Neural cell (in vitro differentiated cells): ENCODE measurements at regions not wholly inside any gene's neighbourhood (a gene's known extent, or its start where the extent isn't known, plus 50 kb on each side); places are given as distances from the start of the nearest gene placed in this dataset.

Experiments used
- H2AFZ ChIP-seq: fragments of 200-600, 300-800 bp; sonication (generic), shearing (Covaris generic); 2 replicates; pipeline ENCODE4 v1.6.0; 2014; ENCODE audit warnings: low read depth, mild to moderate bottlenecking, antibody characterized with exemption, low read length, moderate library complexity
- H3F3A ChIP-seq: fragments of 200-600 bp; shearing (Covaris generic); 2 replicates; pipeline ENCODE4 v1.6.1; 2016; ENCODE audit warnings: mild to moderate bottlenecking, moderate library complexity, mixed read lengths, antibody characterized with exemption, low read length; ENCODE audit not compliant: insufficient read depth, poor library complexity, severe bottlenecking
- H3K27ac ChIP-seq: fragments of 200-600, 300-800 bp; sonication (generic), shearing (Covaris generic); 2 replicates; pipeline ENCODE4 v1.5.1; 2014; ENCODE audit warnings: mild to moderate bottlenecking, low read length, moderate library complexity
- H3K27me3 ChIP-seq: fragments of 300-800, 200-600 bp; sonication (generic), shearing (Covaris generic); 2 replicates; pipeline ENCODE4 v1.6.0; 2014; ENCODE audit warnings: mild to moderate bottlenecking, low read depth, low read length, moderate library complexity; ENCODE audit not compliant: insufficient read depth
- H3K36me3 ChIP-seq: fragments of 300-800, 200-600 bp; sonication (generic), shearing (Covaris generic); 2 replicates; pipeline ENCODE4 v1.5.1; 2014; ENCODE audit warnings: mild to moderate bottlenecking, antibody characterized with exemption, low read length, moderate library complexity; ENCODE audit not compliant: insufficient read depth
- H3K4me2 ChIP-seq: fragments of 300-800, 200-600 bp; sonication (generic), shearing (Covaris generic); 2 replicates; pipeline ENCODE4 v1.6.0; 2014; ENCODE audit warnings: mild to moderate bottlenecking, low read length
- H3K4me3 ChIP-seq: fragments of 300-800, 200-600 bp; sonication (generic), shearing (Covaris generic); 2 replicates; pipeline ENCODE4 v1.5.1; 2014; ENCODE audit warnings: mild to moderate bottlenecking, low read length, moderate library complexity
- H3K79me2 ChIP-seq: fragments of 200-600 bp; shearing (Covaris generic); replicated peaks from 2 replicates; pipeline ENCODE4 v1.6.0; 2014; ENCODE audit warnings: mild to moderate bottlenecking, low read length, moderate library complexity; ENCODE audit not compliant: insufficient read depth
- H3K9ac ChIP-seq: fragments of 300-800, 200-600 bp; sonication (generic), shearing (Covaris generic); 2 replicates; pipeline ENCODE4 v1.6.1; 2016; ENCODE audit warnings: mild to moderate bottlenecking, low read length, mixed read lengths
- H3K9me2 ChIP-seq: fragments of 200-600 bp; shearing (Covaris generic); 2 replicates; pipeline ENCODE4 v1.6.1; 2016; ENCODE audit warnings: mild to moderate bottlenecking, low read length, mixed read lengths; ENCODE audit not compliant: insufficient read depth
- H3K9me3 ChIP-seq: fragments of 200-600, 300-800 bp; sonication (generic), shearing (Covaris generic); 2 replicates; pipeline ENCODE4 v1.6.1; 2016; ENCODE audit warnings: mild to moderate bottlenecking, mixed run types, low read length, moderate library complexity, mixed read lengths
- H4K20me1 ChIP-seq: fragments of 200-600 bp; shearing (Covaris generic); 2 replicates; pipeline ENCODE4 v1.6.1; 2016; ENCODE audit warnings: mild to moderate bottlenecking, mixed run types; ENCODE audit not compliant: insufficient read depth
- EP300 ChIP-seq: fragments of 450-650 bp; conservative IDR thresholded peaks from 2 replicates; pipeline ENCODE4 v1.6.1; 2014; ENCODE audit warnings: antibody characterized with exemption, mild to moderate bottlenecking, moderate library complexity; ENCODE audit not compliant: poor library complexity, severe bottlenecking
- EZH2 ChIP-seq: fragments of 200-600, 300-800 bp; shearing (Covaris generic), sonication (generic); IDR thresholded peaks from 2 replicates; pipeline ENCODE4 v1.6.1; 2014; ENCODE audit warnings: antibody characterized with exemption, low read length, borderline replicate concordance, mild to moderate bottlenecking; ENCODE audit not compliant: insufficient read depth, poor library complexity, severe bottlenecking
- MXI1 ChIP-seq: fragments of 450-650 bp; conservative IDR thresholded peaks from 2 replicates; pipeline ENCODE4 v1.6.1; 2014; ENCODE audit warnings: antibody characterized with exemption, mild to moderate bottlenecking; ENCODE audit not compliant: poor library complexity, severe bottlenecking
- POLR2AphosphoS5 ChIP-seq: IDR thresholded peaks from 2 replicates; pipeline ENCODE4 v1.6.1; 2012
- RAD21 ChIP-seq: fragments of 450-650 bp; conservative IDR thresholded peaks from 2 replicates; pipeline ENCODE4 v1.6.1; 2014; ENCODE audit warnings: antibody characterized with exemption, mild to moderate bottlenecking, moderate library complexity
- SMC3 ChIP-seq: fragments of 450-650 bp; conservative IDR thresholded peaks from 2 replicates; pipeline ENCODE4 v1.6.1; 2014; ENCODE audit warnings: antibody characterized with exemption, mild to moderate bottlenecking, moderate library complexity; ENCODE audit not compliant: poor library complexity
- TAF1 ChIP-seq: IDR thresholded peaks from 2 replicates; pipeline ENCODE4 v1.6.1; 2012; ENCODE audit warnings: low read depth
- TF ChIP-seq, protein P1 (sequence below): IDR thresholded peaks from 2 replicates; pipeline ENCODE4 v1.6.1; 2012; ENCODE audit warnings: borderline replicate concordance
- TF ChIP-seq, protein P2 (sequence below): fragments of 450-650 bp; IDR thresholded peaks from 2 replicates; pipeline ENCODE4 v1.5.1; 2014; ENCODE audit warnings: antibody characterized with exemption, mild to moderate bottlenecking, moderate library complexity; ENCODE audit not compliant: poor library complexity, severe bottlenecking

DNA sequence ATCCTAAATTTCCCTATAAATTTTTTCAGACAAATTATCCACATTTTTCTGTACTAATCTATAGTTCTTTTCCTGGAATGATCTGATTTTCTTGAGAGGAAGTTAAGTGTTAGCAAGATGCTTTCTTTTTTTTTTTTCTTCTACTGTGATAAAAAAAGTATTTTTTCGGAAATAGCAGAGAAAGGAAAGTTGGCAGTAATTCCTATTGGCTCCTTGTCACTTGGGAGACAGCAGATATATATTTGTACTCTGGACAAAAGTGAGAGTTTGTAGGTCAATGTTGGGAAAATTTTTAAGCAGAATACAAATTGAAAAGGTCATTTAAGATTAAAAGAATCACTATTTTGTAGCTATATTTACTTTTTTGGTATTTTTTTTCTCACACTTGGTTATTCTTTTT is 635.7 kb upstream of the NRXN1 start:
- no peaks in the 10 kb centered on the region for H3K36me3 ChIP-seq
- no peaks in the 10 kb centered on the region for H3K9me2 ChIP-seq
- H3K4me3 ChIP-seq, result no peak overlapping the region
- H3F3A ChIP-seq, result no peaks in the 10 kb centered on the region
- no peak overlapping the region for H2AFZ ChIP-seq
- H3K9ac ChIP-seq, result no peak overlapping the region
- no peaks in the 10 kb centered on the region for H4K20me1 ChIP-seq
- H3K9me3 ChIP-seq, result no peaks in the 10 kb centered on the region
- H3K79me2 ChIP-seq, result no peaks in the 10 kb centered on the region
- H3K27ac ChIP-seq, result no peak overlapping the region
- no peak overlapping the region for H3K4me2 ChIP-seq
- no peaks in the 10 kb centered on the region for H3K27me3 ChIP-seq
- TF ChIP-seq, protein P1, sequence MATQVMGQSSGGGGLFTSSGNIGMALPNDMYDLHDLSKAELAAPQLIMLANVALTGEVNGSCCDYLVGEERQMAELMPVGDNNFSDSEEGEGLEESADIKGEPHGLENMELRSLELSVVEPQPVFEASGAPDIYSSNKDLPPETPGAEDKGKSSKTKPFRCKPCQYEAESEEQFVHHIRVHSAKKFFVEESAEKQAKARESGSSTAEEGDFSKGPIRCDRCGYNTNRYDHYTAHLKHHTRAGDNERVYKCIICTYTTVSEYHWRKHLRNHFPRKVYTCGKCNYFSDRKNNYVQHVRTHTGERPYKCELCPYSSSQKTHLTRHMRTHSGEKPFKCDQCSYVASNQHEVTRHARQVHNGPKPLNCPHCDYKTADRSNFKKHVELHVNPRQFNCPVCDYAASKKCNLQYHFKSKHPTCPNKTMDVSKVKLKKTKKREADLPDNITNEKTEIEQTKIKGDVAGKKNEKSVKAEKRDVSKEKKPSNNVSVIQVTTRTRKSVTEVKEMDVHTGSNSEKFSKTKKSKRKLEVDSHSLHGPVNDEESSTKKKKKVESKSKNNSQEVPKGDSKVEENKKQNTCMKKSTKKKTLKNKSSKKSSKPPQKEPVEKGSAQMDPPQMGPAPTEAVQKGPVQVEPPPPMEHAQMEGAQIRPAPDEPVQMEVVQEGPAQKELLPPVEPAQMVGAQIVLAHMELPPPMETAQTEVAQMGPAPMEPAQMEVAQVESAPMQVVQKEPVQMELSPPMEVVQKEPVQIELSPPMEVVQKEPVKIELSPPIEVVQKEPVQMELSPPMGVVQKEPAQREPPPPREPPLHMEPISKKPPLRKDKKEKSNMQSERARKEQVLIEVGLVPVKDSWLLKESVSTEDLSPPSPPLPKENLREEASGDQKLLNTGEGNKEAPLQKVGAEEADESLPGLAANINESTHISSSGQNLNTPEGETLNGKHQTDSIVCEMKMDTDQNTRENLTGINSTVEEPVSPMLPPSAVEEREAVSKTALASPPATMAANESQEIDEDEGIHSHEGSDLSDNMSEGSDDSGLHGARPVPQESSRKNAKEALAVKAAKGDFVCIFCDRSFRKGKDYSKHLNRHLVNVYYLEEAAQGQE, result no peak
- TF ChIP-seq MXI1 (no peak), EZH2 (no peak), POLR2AphosphoS5 (no peak), EP300 (no peak), TAF1 (no peak), RAD21 (no peak), SMC3 (no peak)
- TF ChIP-seq, protein P2, sequence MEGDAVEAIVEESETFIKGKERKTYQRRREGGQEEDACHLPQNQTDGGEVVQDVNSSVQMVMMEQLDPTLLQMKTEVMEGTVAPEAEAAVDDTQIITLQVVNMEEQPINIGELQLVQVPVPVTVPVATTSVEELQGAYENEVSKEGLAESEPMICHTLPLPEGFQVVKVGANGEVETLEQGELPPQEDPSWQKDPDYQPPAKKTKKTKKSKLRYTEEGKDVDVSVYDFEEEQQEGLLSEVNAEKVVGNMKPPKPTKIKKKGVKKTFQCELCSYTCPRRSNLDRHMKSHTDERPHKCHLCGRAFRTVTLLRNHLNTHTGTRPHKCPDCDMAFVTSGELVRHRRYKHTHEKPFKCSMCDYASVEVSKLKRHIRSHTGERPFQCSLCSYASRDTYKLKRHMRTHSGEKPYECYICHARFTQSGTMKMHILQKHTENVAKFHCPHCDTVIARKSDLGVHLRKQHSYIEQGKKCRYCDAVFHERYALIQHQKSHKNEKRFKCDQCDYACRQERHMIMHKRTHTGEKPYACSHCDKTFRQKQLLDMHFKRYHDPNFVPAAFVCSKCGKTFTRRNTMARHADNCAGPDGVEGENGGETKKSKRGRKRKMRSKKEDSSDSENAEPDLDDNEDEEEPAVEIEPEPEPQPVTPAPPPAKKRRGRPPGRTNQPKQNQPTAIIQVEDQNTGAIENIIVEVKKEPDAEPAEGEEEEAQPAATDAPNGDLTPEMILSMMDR, result no peak

DNA sequence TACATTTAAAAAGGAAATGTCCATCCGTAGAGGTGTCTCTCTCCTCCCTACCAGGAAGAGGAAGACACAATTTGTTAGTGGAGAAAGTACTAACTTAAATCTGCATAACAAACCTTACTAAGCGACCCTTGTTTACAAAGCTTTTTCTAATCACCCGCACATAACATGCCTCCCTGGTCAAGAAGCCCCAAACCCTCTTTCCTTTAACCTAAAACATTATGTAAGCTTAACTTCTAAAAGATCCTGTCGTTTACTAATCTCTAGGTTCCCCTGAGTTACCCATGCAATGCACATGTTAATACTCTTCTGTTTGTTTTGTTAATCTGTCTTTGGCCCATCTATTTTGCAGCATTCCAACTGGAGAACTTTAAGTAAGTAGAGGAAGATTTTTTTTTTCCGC is 630.3 kb upstream of the NRXN1 start:
- Histone ChIP-seq H3K36me3 (no peaks in the 10 kb centered on the region), H2AFZ (no peak overlapping the region), H3K9me3 (no peaks in the 10 kb centered on the region), H3K79me2 (no peaks in the 10 kb centered on the region), H3K4me2 (no peak overlapping the region), H3K9ac (no peak overlapping the region), H3F3A (no peaks in the 10 kb centered on the region), H3K4me3 (no peak overlapping the region), H4K20me1 (no peaks in the 10 kb centered on the region), H3K27ac (no peak overlapping the region), H3K27me3 (no peaks in the 10 kb centered on the region), H3K9me2 (no peaks in the 10 kb centered on the region)
- TF ChIP-seq TAF1, result no peak
- TF ChIP-seq POLR2AphosphoS5, result no peak
- TF ChIP-seq, protein P2, result no peak
- no peak for TF ChIP-seq EZH2
- TF ChIP-seq SMC3, result no peak
- no peak for TF ChIP-seq RAD21
- no peak for TF ChIP-seq MXI1
- TF ChIP-seq EP300, result no peak
